ENCODE measurements at regions not wholly inside any gene's neighbourhood (a gene's known extent, or its start where the extent isn't known, plus 50 kb on each side); places are given as distances from the start of the nearest gene placed in this dataset.

DNA sequence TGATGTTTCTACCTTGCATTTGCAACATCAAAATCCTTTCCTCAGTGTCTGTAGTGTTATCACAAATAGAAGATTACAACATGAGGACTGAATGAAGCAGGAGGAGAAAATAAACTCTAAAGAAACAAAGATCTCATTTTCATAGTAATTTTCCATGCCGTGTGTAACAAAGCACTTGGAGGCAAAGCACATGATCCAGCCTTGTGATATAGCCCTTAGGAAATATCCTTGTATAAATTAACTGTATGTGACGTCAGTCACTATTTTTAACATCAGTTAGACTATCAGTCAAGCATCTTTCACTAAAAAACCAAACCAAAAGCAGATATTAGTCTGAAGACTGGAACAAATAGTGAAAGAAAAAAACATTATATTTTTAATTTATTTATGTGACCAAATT lies 492.1 kb upstream of the CNTNAP5 start:
- Histone ChIP-seq H3F3A (ENCODE audit: insufficient read depth, low read length) (no peaks in the 10 kb centered on the region), H3K4me3 (ENCODE audit: low read length) (no peak overlapping the region), H3K9me2 (replicated peaks; ENCODE audit: insufficient read depth, low read length) (no peaks in the 10 kb centered on the region), H4K20me1 (ENCODE audit: insufficient read depth, low read length) (no peaks in the 10 kb centered on the region), H3K4me1 (ENCODE audit: low read length) (no peaks in the 10 kb centered on the region), H3K9ac (ENCODE audit: low read length) (no peak overlapping the region), H3K79me2 (ENCODE audit: low read length) (no peaks in the 10 kb centered on the region), H3K36me3 (replicated peaks; ENCODE audit: insufficient read depth, low read length) (no peaks in the 10 kb centered on the region), H2AFZ (ENCODE audit: low read length) (no peak overlapping the region), H3K27ac (ENCODE audit: low read length) (no peak overlapping the region), H3K4me2 (ENCODE audit: low read depth, low read length) (no peak overlapping the region), H3K27me3 (replicated peaks; ENCODE audit: insufficient read depth, low read length) (no peaks in the 10 kb centered on the region), H3K9me3 (replicated peaks; ENCODE audit: insufficient read depth, low read length) (no peaks in the 10 kb centered on the region)
- no peak for TF ChIP-seq EZH2 (optimal IDR thresholded peaks at IDR 0.05; ENCODE audit: low read depth, low read length)
- TF ChIP-seq, protein P1, sequence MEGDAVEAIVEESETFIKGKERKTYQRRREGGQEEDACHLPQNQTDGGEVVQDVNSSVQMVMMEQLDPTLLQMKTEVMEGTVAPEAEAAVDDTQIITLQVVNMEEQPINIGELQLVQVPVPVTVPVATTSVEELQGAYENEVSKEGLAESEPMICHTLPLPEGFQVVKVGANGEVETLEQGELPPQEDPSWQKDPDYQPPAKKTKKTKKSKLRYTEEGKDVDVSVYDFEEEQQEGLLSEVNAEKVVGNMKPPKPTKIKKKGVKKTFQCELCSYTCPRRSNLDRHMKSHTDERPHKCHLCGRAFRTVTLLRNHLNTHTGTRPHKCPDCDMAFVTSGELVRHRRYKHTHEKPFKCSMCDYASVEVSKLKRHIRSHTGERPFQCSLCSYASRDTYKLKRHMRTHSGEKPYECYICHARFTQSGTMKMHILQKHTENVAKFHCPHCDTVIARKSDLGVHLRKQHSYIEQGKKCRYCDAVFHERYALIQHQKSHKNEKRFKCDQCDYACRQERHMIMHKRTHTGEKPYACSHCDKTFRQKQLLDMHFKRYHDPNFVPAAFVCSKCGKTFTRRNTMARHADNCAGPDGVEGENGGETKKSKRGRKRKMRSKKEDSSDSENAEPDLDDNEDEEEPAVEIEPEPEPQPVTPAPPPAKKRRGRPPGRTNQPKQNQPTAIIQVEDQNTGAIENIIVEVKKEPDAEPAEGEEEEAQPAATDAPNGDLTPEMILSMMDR (IDR thresholded peaks at IDR 0.05; ENCODE audit: low read length), result no peak
- no peak for TF ChIP-seq EZH2phosphoT487 (IDR thresholded peaks at IDR 0.05; ENCODE audit: low read length)
- no peak for DNase-seq

DNA sequence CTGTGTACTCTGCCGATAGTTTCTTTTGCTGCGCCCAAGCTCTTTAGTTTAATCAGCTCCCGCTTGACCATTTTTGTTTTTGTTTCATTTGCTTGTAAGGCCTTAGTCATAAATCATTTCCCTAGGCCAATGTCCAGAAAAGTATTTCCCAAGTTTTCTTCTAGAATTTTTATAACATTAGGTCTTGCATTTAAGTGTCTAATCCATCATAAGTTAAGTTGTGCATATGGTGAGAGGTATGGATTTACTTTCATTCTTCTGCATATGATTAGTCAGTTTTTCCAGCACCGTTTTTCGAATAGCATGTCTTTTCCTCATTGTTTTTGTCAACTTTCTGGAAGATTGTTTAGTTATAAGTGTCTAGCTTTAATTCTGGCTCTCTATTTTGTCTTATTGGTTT lies 484.8 kb upstream of the CNTNAP5 start:
- Histone ChIP-seq H3K4me1 (ENCODE audit: low read length) (no peaks in the 10 kb centered on the region), H4K20me1 (ENCODE audit: insufficient read depth, low read length) (no peaks in the 10 kb centered on the region), H3K36me3 (replicated peaks; ENCODE audit: insufficient read depth, low read length) (no peaks in the 10 kb centered on the region), H3K4me2 (ENCODE audit: low read depth, low read length) (no peak overlapping the region), H3F3A (ENCODE audit: insufficient read depth, low read length) (no peaks in the 10 kb centered on the region), H3K27me3 (replicated peaks; ENCODE audit: insufficient read depth, low read length) (no peaks in the 10 kb centered on the region), H3K4me3 (ENCODE audit: low read length) (no peak overlapping the region), H3K9me2 (replicated peaks; ENCODE audit: insufficient read depth, low read length) (no peaks in the 10 kb centered on the region), H3K9ac (ENCODE audit: low read length) (no peak overlapping the region), H3K79me2 (ENCODE audit: low read length) (no peaks in the 10 kb centered on the region), H3K9me3 (replicated peaks; ENCODE audit: insufficient read depth, low read length) (no peaks in the 10 kb centered on the region), H2AFZ (ENCODE audit: low read length) (no peak overlapping the region), H3K27ac (ENCODE audit: low read length) (no peak overlapping the region)
- TF ChIP-seq EZH2 (optimal IDR thresholded peaks at IDR 0.05; ENCODE audit: low read depth, low read length) (no peak), EZH2phosphoT487 (IDR thresholded peaks at IDR 0.05; ENCODE audit: low read length) (no peak)
- TF ChIP-seq, protein P1 (IDR thresholded peaks at IDR 0.05; ENCODE audit: low read length), result no peak
- DNase-seq, result no peak

DNA sequence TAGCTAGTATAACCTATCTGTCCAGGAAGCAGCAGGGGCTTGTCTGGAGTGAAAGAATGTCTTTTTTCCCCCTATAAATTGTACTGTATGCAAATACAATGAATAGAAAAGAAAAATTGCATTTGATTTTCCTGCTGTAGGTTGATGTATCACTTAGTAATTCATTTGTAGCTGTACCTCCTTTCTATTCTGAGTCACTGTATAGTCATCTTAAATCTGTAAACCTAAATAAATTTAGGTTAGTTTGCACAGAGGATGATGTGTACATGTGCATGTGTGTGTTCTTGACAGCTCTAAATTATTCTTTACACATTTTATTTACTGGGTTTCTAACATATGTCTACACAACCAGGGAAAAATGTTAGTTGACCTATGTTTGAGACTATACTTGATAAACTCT lies 478.7 kb upstream of the CNTNAP5 start:
- H3K9ac ChIP-seq (ENCODE audit: low read length), result no peak overlapping the region
- no peak overlapping the region for H2AFZ ChIP-seq (ENCODE audit: low read length)
- no peaks in the 10 kb centered on the region for H3F3A ChIP-seq (ENCODE audit: insufficient read depth, low read length)
- no peaks in the 10 kb centered on the region for H3K36me3 ChIP-seq (replicated peaks; ENCODE audit: insufficient read depth, low read length)
- TF ChIP-seq EZH2 (optimal IDR thresholded peaks at IDR 0.05; ENCODE audit: low read depth, low read length) (no peak), EZH2phosphoT487 (IDR thresholded peaks at IDR 0.05; ENCODE audit: low read length) (no peak)
- TF ChIP-seq, protein P1 (IDR thresholded peaks at IDR 0.05; ENCODE audit: low read length), result no peak
- no peaks in the 10 kb centered on the region for H3K9me3 ChIP-seq (replicated peaks; ENCODE audit: insufficient read depth, low read length)
- no peaks in the 10 kb centered on the region for H4K20me1 ChIP-seq (ENCODE audit: insufficient read depth, low read length)
- H3K4me2 ChIP-seq (ENCODE audit: low read depth, low read length), result no peak overlapping the region
- H3K27ac ChIP-seq (ENCODE audit: low read length), result no peak overlapping the region
- no peaks in the 10 kb centered on the region for H3K9me2 ChIP-seq (replicated peaks; ENCODE audit: insufficient read depth, low read length)
- DNase-seq, result no peak
- no peaks in the 10 kb centered on the region for H3K27me3 ChIP-seq (replicated peaks; ENCODE audit: insufficient read depth, low read length)
- no peaks in the 10 kb centered on the region for H3K4me1 ChIP-seq (ENCODE audit: low read length)
- H3K4me3 ChIP-seq (ENCODE audit: low read length), result no peak overlapping the region
- no peaks in the 10 kb centered on the region for H3K79me2 ChIP-seq (ENCODE audit: low read length)
